AML-193 (cell line): ENCODE measurements at regions not wholly inside any gene's neighbourhood (a gene's known extent, or its start where the extent isn't known, plus 50 kb on each side); places are given as distances from the start of the nearest gene placed in this dataset.
"Not testable (repeated sequence)": the region's sequence is repeated elsewhere in the genome, so short reads cannot be mapped to it uniquely, and the experiment has no call there.

Experiments
- DNase-seq, 2 experiments: peaks; one replicate each; lab custom pipeline; 2025; lab: John Stamatoyannopoulos, UW

GRCh38 chr12:115319446-115320040, 635.6 kb upstream of the TBX3 start:
- no peak for DNase-seq

DNA sequence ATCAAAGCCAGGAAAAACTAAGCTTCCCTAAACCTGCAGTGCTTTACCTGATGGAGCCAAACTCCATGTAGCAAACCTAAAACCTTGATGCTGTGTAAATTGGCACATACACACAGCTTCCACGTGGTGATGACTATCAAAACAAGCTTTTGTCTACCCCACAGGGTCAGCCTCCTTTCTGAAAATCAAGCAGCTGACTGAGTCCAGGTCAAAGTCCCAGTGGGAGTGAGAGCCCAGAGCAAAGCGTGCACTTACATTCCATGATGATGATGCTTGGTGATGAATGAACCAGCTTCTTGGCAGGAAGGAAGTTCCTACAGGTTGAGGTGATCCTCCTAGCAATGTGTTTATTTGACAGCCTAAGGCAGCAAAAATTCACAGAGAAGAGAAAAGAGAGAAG, 630.0 kb upstream of the TBX3 start:
- no peak for DNase-seq

DNA sequence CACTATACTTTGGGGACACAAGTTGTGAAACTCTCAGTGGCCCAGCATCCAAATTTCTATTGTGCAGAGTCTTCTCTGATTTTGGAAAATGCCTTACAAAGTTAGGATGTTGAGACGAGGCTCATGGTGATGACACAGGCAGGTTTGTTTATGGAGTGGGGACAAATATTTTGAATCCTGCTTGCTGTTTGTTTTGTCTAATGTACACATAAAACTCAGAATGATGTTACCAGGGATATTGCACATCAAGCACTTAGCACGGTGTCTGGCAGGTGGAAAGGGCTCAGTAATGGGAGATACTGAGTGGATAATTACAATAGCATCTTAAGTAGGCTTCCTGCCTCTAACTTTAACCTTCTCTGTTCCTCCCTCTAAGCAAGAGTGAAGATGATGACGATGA, 628.9 kb upstream of the TBX3 start:
- no peak for DNase-seq

GRCh38 chr12:115311875-115312274, 627.9 kb upstream of the TBX3 start:
- no peak for DNase-seq

DNA sequence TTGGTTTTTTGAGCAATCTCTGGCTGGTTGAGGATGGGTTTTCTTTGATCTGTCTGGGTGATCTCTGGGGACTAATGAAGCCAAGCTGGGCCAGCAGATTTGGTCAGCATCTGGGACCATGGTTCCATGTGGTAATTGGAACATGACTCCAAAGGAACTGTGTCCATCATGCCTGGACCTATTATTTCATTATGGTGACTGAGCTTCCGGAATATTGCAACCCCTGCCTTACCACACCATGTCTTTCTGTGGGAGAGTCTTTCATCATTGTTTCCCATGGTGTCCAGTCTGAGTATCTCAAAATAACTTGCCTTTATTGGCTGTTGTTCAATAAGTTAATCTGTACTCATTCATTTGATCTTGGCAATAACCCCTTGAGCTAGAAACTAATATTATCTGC, 624.9 kb upstream of the TBX3 start:
- DNase-seq, result no peak

- no peak for DNase-seq
Measured at GRCh38 chr12:115306380-115306779, 622.4 kb upstream of the TBX3 start.

- no peak for DNase-seq
Measured at GRCh38 chr12:115305867-115306266, 621.9 kb upstream of the TBX3 start.

DNA sequence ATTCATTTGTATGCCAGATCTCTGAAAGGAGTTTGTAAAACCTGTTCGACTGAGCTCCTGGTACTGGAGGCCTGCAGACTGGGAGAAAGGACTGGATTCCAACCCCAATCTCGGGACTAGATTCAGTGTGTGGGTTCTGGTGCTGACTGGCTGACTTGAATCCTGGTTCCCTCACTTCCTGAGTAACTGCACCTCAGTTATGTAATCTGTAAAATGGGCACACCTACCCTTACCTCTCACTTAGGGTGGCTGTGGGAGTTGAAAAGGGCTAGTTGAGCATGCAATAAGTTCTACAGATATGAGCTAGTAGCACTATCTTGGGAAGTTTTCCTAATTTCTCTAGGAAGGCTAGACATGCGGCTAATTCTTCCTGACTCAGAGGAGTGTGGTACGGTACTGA, 621.3 kb upstream of the TBX3 start:
- DNase-seq, result no peak

DNA sequence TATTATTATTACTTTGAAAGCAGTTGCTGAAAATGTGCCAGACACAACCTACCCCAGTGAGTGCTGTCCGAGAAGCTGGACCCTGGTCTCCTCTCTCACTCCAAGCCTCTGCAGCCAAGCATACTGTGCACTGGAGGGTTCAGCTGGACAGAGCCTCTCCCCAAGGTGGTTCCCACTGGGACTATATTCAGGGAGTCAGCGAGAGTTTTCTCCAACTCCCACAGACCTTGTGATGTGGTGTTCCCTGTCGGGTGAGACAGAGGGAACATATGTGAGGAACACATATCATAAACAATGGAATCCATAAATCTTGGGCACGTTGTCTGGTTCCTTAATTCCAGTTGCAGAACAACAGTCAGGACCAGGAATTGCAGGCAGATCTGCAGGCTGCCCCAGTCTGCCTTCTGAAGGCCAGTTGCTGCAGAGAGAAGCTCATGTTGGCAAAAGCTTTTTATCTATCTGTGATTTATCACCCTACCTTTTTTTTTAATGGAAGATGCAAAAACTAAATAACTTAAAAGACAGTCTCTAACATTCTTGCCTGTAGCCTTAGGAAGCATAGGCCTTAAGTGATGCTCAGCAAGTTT, 619.8 kb upstream of the TBX3 start:
- DNase-seq, result no peak

GRCh38 chr12:115297445-115297844, 613.5 kb upstream of the TBX3 start:
- DNase-seq, result no peak

GRCh38 chr12:115296613-115297198, 612.7 kb upstream of the TBX3 start:
- DNase-seq, result no peak

- no peak for DNase-seq
Measured at GRCh38 chr12:115295886-115296285, 611.9 kb upstream of the TBX3 start.

DNA sequence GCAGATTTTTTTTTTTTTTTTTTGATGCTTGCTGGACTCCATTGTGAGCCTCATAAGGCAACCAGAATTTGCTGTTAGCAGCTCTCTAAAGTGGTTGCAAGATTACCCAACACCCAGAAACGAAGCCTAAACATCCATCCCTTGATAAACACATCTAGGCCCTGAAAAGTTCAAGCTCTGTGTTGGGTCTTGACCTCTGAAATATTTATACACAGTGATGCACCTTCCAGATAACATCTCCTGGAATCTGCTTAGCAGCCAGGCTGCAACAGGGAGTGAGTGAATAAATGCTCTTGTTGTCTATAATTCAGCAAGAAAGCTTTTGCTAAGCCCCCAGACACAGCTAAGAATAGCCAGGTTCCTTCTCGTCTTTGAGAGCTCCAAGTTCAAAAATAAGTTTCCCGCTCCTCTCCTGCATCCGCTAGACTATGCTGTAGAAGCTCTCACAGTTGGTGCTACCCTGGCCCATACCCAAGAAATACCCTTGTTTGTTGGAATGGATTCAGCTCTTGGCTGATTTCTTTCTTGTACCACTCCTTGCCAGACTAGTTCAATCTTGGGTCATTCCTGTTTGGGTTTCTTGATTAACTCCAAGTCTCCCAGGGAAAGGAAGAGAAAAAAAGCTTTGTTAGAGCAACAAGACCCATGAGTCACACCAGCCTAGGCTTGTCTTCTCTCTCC, 610.6 kb upstream of the TBX3 start:
- no peak for DNase-seq

GRCh38 chr12:115285429-115285828, 601.5 kb upstream of the TBX3 start:
- DNase-seq, result not testable (repeated sequence)

- DNase-seq, result no peak
Measured at GRCh38 chr12:115273456-115273855, 589.5 kb upstream of the TBX3 start.

DNA sequence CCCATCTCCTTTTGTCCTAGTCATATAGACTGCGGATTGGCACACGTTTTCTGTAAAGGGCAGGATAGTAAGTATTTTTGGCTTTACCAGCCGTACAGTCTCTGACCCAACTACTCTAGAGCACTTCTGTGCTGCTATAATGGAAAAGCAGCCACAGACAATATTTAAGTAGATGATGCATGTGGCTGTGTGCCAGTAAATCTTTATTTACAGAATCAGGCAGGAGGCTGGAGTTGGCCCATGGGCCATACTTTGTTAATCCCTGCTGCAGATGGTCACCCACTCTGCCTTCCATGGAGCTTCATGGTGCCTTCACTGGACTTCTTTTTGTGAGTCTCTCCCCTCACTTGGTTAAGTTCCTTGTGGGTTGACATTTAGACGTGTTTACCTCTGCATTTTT, 584.5 kb upstream of the TBX3 start:
- no peak for DNase-seq

GRCh38 chr12:115267891-115268290, 583.9 kb upstream of the TBX3 start:
- DNase-seq, result no peak

DNA sequence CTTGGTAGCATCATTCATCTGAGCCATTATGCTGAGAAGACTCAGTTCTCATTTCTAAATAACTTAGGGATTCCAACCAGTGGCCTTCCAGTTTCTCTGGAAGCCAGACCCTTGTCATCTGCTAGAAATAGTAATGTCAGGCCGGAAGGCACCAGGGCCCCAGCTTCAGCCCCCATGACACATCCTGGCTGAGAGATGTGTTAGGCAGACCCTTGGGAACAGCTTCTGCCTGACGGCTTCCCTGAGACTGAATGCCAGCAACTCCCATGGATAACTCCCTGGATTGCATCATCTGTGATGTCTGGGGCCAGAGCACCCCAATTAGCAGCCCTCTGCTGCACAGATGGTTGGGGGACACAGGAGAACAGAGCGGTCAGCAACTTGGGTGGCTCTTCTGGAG, 583.5 kb upstream of the TBX3 start:
- DNase-seq, result no peak

- DNase-seq, result no peak
Measured at GRCh38 chr12:115264605-115265004, 580.6 kb upstream of the TBX3 start.

GRCh38 chr12:115261691-115262398, 577.9 kb upstream of the TBX3 start:
- no peak for DNase-seq

GRCh38 chr12:115260762-115261675, 577.0 kb upstream of the TBX3 start:
- DNase-seq, result no peak
